IMR-90 (cell line): ENCODE measurements at regions not wholly inside any gene's neighbourhood (a gene's known extent, or its start where the extent isn't known, plus 50 kb on each side); places are given as distances from the start of the nearest gene placed in this dataset.

ENCODE experiments used
- ATAC-seq: fragments of 200-7000 bp; cut with Tn5 transposase; 2 replicates; pipeline ENCODE4 v1.9.1; 2020; ENCODE audit warnings: low read depth, mild to moderate bottlenecking, moderate library complexity
- BruUV-seq: library from RNA; stranded (reverse); fragments of 400-500 nt; replicated peaks from 2 replicates; lab custom pipeline; 2021; lab: Mats Ljungman, UMichigan
- CTCF ChIA-PET: fragments of 300-600 bp; formaldehyde crosslinking; extraction: SDS; loops from one replicate; lab custom pipeline; 2021; ENCODE audit warnings: antibody characterized with exemption; lab: Yijun Ruan, JAX
- POLR2A ChIA-PET: fragments of 300-600 bp; sonication (Branson Sonifier 250); formaldehyde crosslinking; loops from one replicate; lab custom pipeline; 2022; ENCODE audit warnings: antibody characterized with exemption; ENCODE audit not compliant: unreplicated experiment; lab: Charles Lee
- DNase-seq: peaks from one replicate; pipeline ENCODE4 v3.0.0; 2013
- H2AFZ ChIP-seq: replicated peaks from 2 replicates; pipeline ENCODE3; 2013; ENCODE audit warnings: low read length, mild to moderate bottlenecking; ENCODE audit not compliant: poor library complexity
- H2AK5ac ChIP-seq: 2 replicates; pipeline ENCODE4 v1.6.1; 2013; ENCODE audit warnings: low read depth, low read length, inconsistent platforms
- H2AK9ac ChIP-seq: replicated peaks from 2 replicates; pipeline ENCODE3; 2013; ENCODE audit warnings: mild to moderate bottlenecking, low read depth, low read length, moderate library complexity; ENCODE audit not compliant: poor library complexity
- H2BK120ac ChIP-seq: 2 replicates; pipeline ENCODE4 v1.6.1; 2013; ENCODE audit warnings: low read depth, low read length, inconsistent platforms
- H2BK15ac ChIP-seq: 3 replicates; pipeline ENCODE4 v1.6.1; 2013; ENCODE audit warnings: low read depth, low read length, inconsistent platforms
- H2BK20ac ChIP-seq: 2 replicates; pipeline ENCODE4 v1.6.1; 2013; ENCODE audit warnings: low read depth, mild to moderate bottlenecking, inconsistent platforms, low read length, moderate library complexity
- H2BK5ac ChIP-seq: 2 replicates; pipeline ENCODE4 v1.6.1; 2013; ENCODE audit warnings: mild to moderate bottlenecking, low read depth, low read length, inconsistent platforms; ENCODE audit not compliant: poor library complexity, severe bottlenecking
- H3K14ac ChIP-seq: replicated peaks from 2 replicates; pipeline ENCODE4 v1.6.1; 2013; ENCODE audit warnings: low read depth, low read length, inconsistent platforms
- H3K18ac ChIP-seq: 2 replicates; pipeline ENCODE4 v1.6.1; 2013; ENCODE audit warnings: low read depth, low read length, control low read depth
- H3K23ac ChIP-seq: 2 replicates; pipeline ENCODE4 v1.6.1; 2013; ENCODE audit warnings: low read depth, low read length, inconsistent platforms
- H3K27ac ChIP-seq: 2 replicates; pipeline ENCODE4 v1.5.1; 2013; ENCODE audit warnings: mild to moderate bottlenecking, control low read depth, low read length; ENCODE audit not compliant: insufficient read depth
- H3K27me3 ChIP-seq: 2 replicates; pipeline ENCODE4 v1.6.1; 2013; ENCODE audit warnings: low read length; ENCODE audit not compliant: control insufficient read depth, insufficient read depth
- H3K36me3 ChIP-seq: 2 replicates; pipeline ENCODE4 v1.6.1; 2013; ENCODE audit warnings: low read length, mixed read lengths; ENCODE audit not compliant: control insufficient read depth, insufficient read depth
- H3K4ac ChIP-seq: 2 replicates; pipeline ENCODE4 v1.6.1; 2013; ENCODE audit warnings: low read depth, low read length, inconsistent platforms
- H3K4me1 ChIP-seq: 2 replicates; pipeline ENCODE4 v1.6.1; 2013; ENCODE audit warnings: low read length, mixed read lengths; ENCODE audit not compliant: control insufficient read depth, insufficient read depth
- H3K4me2 ChIP-seq: 2 replicates; pipeline ENCODE4 v1.6.1; 2013; ENCODE audit warnings: low read depth, mild to moderate bottlenecking, control low read depth, low read length, moderate library complexity
- H3K4me3 ChIP-seq: 2 replicates; pipeline ENCODE4 v1.5.1; 2013; ENCODE audit warnings: low read depth, mild to moderate bottlenecking, control low read depth, low read length, moderate library complexity; ENCODE audit not compliant: insufficient read depth
- H3K56ac ChIP-seq: 2 replicates; pipeline ENCODE4 v1.6.1; 2013; ENCODE audit warnings: low read length, inconsistent platforms; ENCODE audit not compliant: insufficient read depth; ENCODE audit errors: extremely low read depth
- H3K79me1 ChIP-seq, 2 experiments: 2 replicates each; pipeline ENCODE4 v1.6.1; 2013; ENCODE audit warnings: low read length in 2 of 2, inconsistent platforms in 1 of 2, low read depth in 1 of 2
- H3K9ac ChIP-seq: 2 replicates; pipeline ENCODE4 v1.6.1; 2013; ENCODE audit warnings: low read depth, low read length, control low read depth
- H3K9me1 ChIP-seq: 2 replicates; pipeline ENCODE4 v1.6.1; 2013; ENCODE audit warnings: low read length, inconsistent platforms; ENCODE audit not compliant: insufficient read depth
- H3K9me3 ChIP-seq: 2 replicates; pipeline ENCODE4 v1.6.1; 2013; ENCODE audit warnings: low read length; ENCODE audit not compliant: control insufficient read depth, insufficient read depth
- H4K20me1 ChIP-seq: 2 replicates; pipeline ENCODE4 v1.6.1; 2013; ENCODE audit warnings: low read length, inconsistent platforms; ENCODE audit not compliant: insufficient read depth
- H4K5ac ChIP-seq: 2 replicates; pipeline ENCODE4 v1.6.1; 2013; ENCODE audit warnings: mild to moderate bottlenecking, low read depth, low read length, control low read depth
- H4K8ac ChIP-seq, 2 experiments: 2 replicates each; pipeline ENCODE4 v1.6.1; 2013; ENCODE audit warnings: low read depth in 2 of 2, low read length in 2 of 2, control low read depth in 1 of 2, inconsistent platforms in 1 of 2
- H4K91ac ChIP-seq: 2 replicates; pipeline ENCODE4 v1.6.1; 2013; ENCODE audit warnings: low read depth, low read length, inconsistent platforms; ENCODE audit not compliant: insufficient read depth
- BHLHE40 ChIP-seq: fragments of 150-350 bp; IDR thresholded peaks from 2 replicates; pipeline ENCODE4 v1.6.1; 2016; ENCODE audit warnings: mild to moderate bottlenecking, low read depth, low read length
- CHD1 ChIP-seq: IDR thresholded peaks from 2 replicates; pipeline ENCODE4 v1.6.1; 2012; ENCODE audit warnings: low read depth, low read length, improper control_type of control experiment
- MXI1 ChIP-seq: IDR thresholded peaks from 2 replicates; pipeline ENCODE4 v1.6.1; 2012; ENCODE audit warnings: low read depth, mild to moderate bottlenecking, low read length, moderate library complexity, borderline replicate concordance
- RCOR1 ChIP-seq: IDR thresholded peaks from 2 replicates; pipeline ENCODE4 v1.6.1; 2012; ENCODE audit warnings: mild to moderate bottlenecking, low read length, improper control_type of control experiment; ENCODE audit not compliant: insufficient replicate concordance
- RFX5 ChIP-seq: IDR thresholded peaks from 2 replicates; pipeline ENCODE4 v1.8.0; 2012; ENCODE audit warnings: low read depth, mild to moderate bottlenecking, low read length, moderate library complexity
- SMC3 ChIP-seq: fragments of 150-350 bp; IDR thresholded peaks from 2 replicates; pipeline ENCODE4 v1.6.1; 2016; ENCODE audit warnings: low read depth, mild to moderate bottlenecking, antibody characterized with exemption, low read length, moderate library complexity
- WGBS, 2 experiments: methylation state at CpG; one replicate each; pipeline versions ENCODE4 v1.1.5 to v1.1.7; 2013; ENCODE audit warnings: missing lambda C conversion rate in 2 of 2; ENCODE audit not compliant: insufficient read length in 1 of 2; ENCODE audit errors: extremely low coverage in 2 of 2; 5-methylcytosine and 5-hydroxymethylcytosine counted together
- dilution Hi-C: fragments of 300-500 bp; cut with HindIII; formaldehyde crosslinking; loops from one replicate; pipeline ENCODE4 v1.14.3; 2018; ENCODE audit warnings: low sequenced_read_pairs; ENCODE audit not compliant: unreplicated experiment
- in situ Hi-C: fragments of 300-500 bp; cut with MboI; formaldehyde crosslinking; loops from 3 replicates; pipeline ENCODE4 v1.14.3; 2019; ENCODE audit warnings: low sequenced_read_pairs, inconsistent platforms, mixed read lengths
- intact Hi-C: fragments of 100-400 bp; cut with micrococcal nuclease; formaldehyde crosslinking; loops from 2 replicates; pipeline ENCODE4 v1.10.0; 2022

DNA sequence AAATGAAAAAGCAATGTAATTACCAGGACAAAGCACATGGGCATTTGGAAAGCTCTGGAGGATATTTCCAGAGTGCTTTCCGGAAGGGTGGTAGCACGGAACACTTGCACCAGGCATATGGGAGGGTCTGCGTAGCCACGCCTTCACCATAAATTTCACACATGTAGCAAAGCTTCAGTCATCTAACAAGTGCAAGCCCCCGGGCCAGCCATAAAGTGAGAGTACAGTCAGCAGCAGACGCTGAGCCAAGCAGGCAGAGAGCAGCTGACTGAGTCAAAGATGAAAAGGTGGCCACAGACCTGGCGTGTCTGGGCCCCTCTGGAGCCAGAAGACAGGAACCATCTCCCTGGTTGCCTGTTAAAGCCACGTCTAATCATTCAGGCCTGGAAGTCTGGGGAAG lies 130.6 kb downstream of the SEC14L1 start (continued):
- TF ChIP-seq BHLHE40, result no peak
- no peak for TF ChIP-seq CHD1
- TF ChIP-seq RCOR1, result no peak
- TF ChIP-seq MXI1, result no peak

GRCh38 chr17:77273397-77274085 lies 132.8 kb downstream of the SEC14L1 start:
- Histone ChIP-seq H2BK15ac (no peak overlapping the region), H3K27me3 (no peaks in the 10 kb centered on the region), H2BK20ac (no peak overlapping the region), H3K4ac (no peak overlapping the region), H3K9me3 (peaks cover 5% of the 10 kb centered on the region), H3K14ac (no peak overlapping the region), H3K56ac (no peak overlapping the region), H4K8ac (no peak overlapping the region), H4K91ac (no peak overlapping the region), H3K36me3 (no peaks in the 10 kb centered on the region), H2BK120ac (no peak overlapping the region), H4K20me1 (no peaks in the 10 kb centered on the region), H2BK5ac (no peak overlapping the region), H2AFZ (no peak overlapping the region), H3K9me1 (no peaks in the 10 kb centered on the region), H2AK9ac (no peak overlapping the region), H3K4me1 (no peaks in the 10 kb centered on the region), H3K23ac (no peak overlapping the region), H4K5ac (no peak overlapping the region), H3K18ac (no peak overlapping the region), H3K27ac (no peak overlapping the region), H3K4me3 (no peak overlapping the region), H3K4me2 (no peak overlapping the region), H3K9ac (no peak overlapping the region), H2AK5ac (no peak overlapping the region), H3K79me1 (no peaks in the 10 kb centered on the region)
- in situ Hi-C loops, result no loop called here
- TF ChIP-seq MXI1 (no peak), RFX5 (no peak), CHD1 (no peak), SMC3 (no peak)
- DNase-seq, result peak; percentile 13
- dilution Hi-C loops, result no loop called here
- BruUV-seq, result no TSS peak
- no peak for ATAC-seq
- WGBS, 2 experiments, result 86% methylated on average over 2 of the region's 7 CpGs; no CpG with 5 or more reads in 1 of the 2 experiments
- intact Hi-C loops, result no loop called here
- POLR2A ChIA-PET, result no interaction called here
- CTCF ChIA-PET, result no interaction called here
